Glutamatergic neuron (in vitro differentiated cells): ENCODE measurements at regions not wholly inside any gene's neighbourhood (a gene's known extent, or its start where the extent isn't known, plus 50 kb on each side); places are given as distances from the start of the nearest gene placed in this dataset.

Source experiments
- DNase-seq: peaks from one replicate; pipeline ENCODE4 v3.0.0; 2022
- H3K27ac Mint-ChIP-seq: one replicate; pipeline ENCODE4 v1.8.0; 2020; ENCODE audit warnings: mild to moderate bottlenecking, mixed read lengths, inconsistent platforms; ENCODE audit not compliant: unreplicated experiment
- H3K27me3 Mint-ChIP-seq: one replicate; pipeline ENCODE4 v1.8.0; 2020; ENCODE audit warnings: mild to moderate bottlenecking, moderate library complexity, mixed read lengths, inconsistent platforms; ENCODE audit not compliant: unreplicated experiment
- H3K36me3 Mint-ChIP-seq: one replicate; pipeline ENCODE4 v1.8.0; 2020; ENCODE audit warnings: mild to moderate bottlenecking, mixed read lengths, inconsistent platforms; ENCODE audit not compliant: unreplicated experiment
- H3K4me1 Mint-ChIP-seq: one replicate; pipeline ENCODE4 v1.8.0; 2020; ENCODE audit warnings: mild to moderate bottlenecking, low read depth, mixed read lengths, inconsistent platforms; ENCODE audit not compliant: unreplicated experiment
- H3K4me3 Mint-ChIP-seq: one replicate; pipeline ENCODE4 v1.8.0; 2020; ENCODE audit warnings: mild to moderate bottlenecking, mixed read lengths, inconsistent platforms; ENCODE audit not compliant: unreplicated experiment
- H3K9me3 Mint-ChIP-seq: one replicate; pipeline ENCODE4 v1.8.0; 2020; ENCODE audit warnings: mild to moderate bottlenecking, moderate library complexity, mixed read lengths, inconsistent platforms; ENCODE audit not compliant: unreplicated experiment
- TF ChIP-seq, protein P1 (sequence below): fragments of 200-600 bp; sonication (generic); IDR thresholded peaks from one replicate; pipeline ENCODE4 v1.5.0; 2021; ENCODE audit not compliant: partially characterized antibody, unreplicated experiment

DNA sequence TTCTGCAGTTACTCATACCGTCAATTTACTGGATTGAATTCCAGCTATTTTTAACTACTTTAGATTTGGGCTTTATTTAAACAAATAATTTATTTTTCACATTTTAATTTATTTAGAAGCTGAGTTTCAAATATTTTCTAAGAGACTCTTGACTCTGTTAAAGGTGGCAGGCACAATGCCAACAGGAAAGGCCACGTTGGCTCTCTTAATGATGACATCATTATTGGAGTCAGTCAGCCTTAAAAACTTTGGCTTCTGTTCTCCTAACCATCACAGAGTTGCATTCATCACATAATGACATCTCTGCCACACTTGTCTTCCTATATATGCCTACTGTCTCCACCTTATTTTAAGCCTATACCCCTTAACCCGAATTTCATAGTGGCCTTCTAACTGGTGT is 172.3 kb upstream of the PLPPR1 start:
- Mint-ChIP-seq H3K4me3 (no peak overlapping the region), H3K4me1 (no peaks in the 10 kb centered on the region), H3K27ac (no peak overlapping the region), H3K27me3 (no peaks in the 10 kb centered on the region), H3K36me3 (no peaks in the 10 kb centered on the region), H3K9me3 (no peaks in the 10 kb centered on the region)
- no peak for DNase-seq
- TF ChIP-seq, protein P1, sequence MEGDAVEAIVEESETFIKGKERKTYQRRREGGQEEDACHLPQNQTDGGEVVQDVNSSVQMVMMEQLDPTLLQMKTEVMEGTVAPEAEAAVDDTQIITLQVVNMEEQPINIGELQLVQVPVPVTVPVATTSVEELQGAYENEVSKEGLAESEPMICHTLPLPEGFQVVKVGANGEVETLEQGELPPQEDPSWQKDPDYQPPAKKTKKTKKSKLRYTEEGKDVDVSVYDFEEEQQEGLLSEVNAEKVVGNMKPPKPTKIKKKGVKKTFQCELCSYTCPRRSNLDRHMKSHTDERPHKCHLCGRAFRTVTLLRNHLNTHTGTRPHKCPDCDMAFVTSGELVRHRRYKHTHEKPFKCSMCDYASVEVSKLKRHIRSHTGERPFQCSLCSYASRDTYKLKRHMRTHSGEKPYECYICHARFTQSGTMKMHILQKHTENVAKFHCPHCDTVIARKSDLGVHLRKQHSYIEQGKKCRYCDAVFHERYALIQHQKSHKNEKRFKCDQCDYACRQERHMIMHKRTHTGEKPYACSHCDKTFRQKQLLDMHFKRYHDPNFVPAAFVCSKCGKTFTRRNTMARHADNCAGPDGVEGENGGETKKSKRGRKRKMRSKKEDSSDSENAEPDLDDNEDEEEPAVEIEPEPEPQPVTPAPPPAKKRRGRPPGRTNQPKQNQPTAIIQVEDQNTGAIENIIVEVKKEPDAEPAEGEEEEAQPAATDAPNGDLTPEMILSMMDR: no peak

DNA sequence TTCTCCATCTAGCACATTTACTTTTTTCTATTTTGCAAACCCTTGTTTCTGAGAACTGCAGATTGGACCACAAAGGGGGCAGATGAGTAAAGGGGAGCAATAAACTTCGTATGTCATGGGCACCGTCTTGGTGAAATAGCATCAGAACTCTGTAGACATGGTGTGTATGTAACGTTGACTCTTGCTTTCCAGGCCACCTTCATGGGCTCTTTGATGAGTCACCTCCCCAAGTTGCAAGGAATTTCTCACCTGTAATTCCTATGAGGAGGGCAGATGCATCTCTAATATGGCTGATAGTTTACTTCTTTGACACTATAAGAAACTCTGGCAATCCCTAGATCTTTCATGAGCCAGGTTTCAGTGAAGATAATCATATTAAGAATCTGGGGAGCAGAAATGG is 163.4 kb upstream of the PLPPR1 start:
- Mint-ChIP-seq H3K4me1 (no peaks in the 10 kb centered on the region), H3K36me3 (no peaks in the 10 kb centered on the region), H3K4me3 (no peak overlapping the region), H3K27me3 (no peaks in the 10 kb centered on the region), H3K9me3 (no peaks in the 10 kb centered on the region), H3K27ac (no peak overlapping the region)
- TF ChIP-seq, protein P1: no peak
- DNase-seq: no peak

GRCh38 chr9:100865648-100866047 is 162.9 kb upstream of the PLPPR1 start:
- Mint-ChIP-seq H3K27me3 (no peaks in the 10 kb centered on the region), H3K36me3 (no peaks in the 10 kb centered on the region), H3K4me3 (no peak overlapping the region), H3K27ac (no peak overlapping the region), H3K9me3 (no peaks in the 10 kb centered on the region), H3K4me1 (no peaks in the 10 kb centered on the region)
- TF ChIP-seq, protein P1: no peak
- no peak for DNase-seq

GRCh38 chr9:100869326-100869725 is 159.2 kb upstream of the PLPPR1 start:
- no peak for DNase-seq
- Mint-ChIP-seq H3K4me1 (no peaks in the 10 kb centered on the region), H3K9me3 (no peaks in the 10 kb centered on the region), H3K36me3 (no peaks in the 10 kb centered on the region), H3K27me3 (no peaks in the 10 kb centered on the region), H3K27ac (no peak overlapping the region), H3K4me3 (no peak overlapping the region)
- TF ChIP-seq, protein P1: no peak

DNA sequence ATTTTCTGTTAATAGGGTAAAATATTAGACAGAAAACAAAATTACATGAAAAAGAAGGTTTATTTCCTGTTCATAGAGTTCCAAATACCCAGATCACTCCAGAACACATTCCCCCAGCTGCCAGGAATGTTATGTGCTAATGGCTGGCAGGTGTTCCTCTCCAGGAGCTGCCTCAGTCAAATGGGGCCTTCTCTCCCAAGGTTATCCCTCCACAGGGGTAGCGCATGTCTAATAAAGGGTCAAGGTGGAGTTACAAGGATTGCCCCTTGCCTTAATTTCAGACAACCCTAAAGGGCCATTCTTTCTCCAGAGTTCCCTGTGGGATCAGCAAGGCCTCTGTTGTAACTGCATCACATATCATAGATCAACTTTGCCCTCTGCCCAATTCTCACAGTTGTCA is 148.6 kb upstream of the PLPPR1 start:
- H3K36me3 Mint-ChIP-seq: no peaks in the 10 kb centered on the region
- DNase-seq: no peak
- no peak overlapping the region for H3K27ac Mint-ChIP-seq
- H3K4me1 Mint-ChIP-seq: peaks cover 4% of the 10 kb centered on the region
- TF ChIP-seq, protein P1: no peak
- no peaks in the 10 kb centered on the region for H3K27me3 Mint-ChIP-seq
- no peaks in the 10 kb centered on the region for H3K9me3 Mint-ChIP-seq
- no peak overlapping the region for H3K4me3 Mint-ChIP-seq
